Esophagus squamous epithelium (tissue), 5 donors: ENCODE measurements at regions not wholly inside any gene's neighbourhood (a gene's known extent, or its start where the extent isn't known, plus 50 kb on each side); places are given as distances from the start of the nearest gene placed in this dataset.

ENCODE experiments used
- DNase-seq: peaks from one replicate; lab custom pipeline; 2025; lab: John Stamatoyannopoulos, UW
- H3K27ac ChIP-seq, 4 donors: fragments of 200-600 bp; sonication (generic); one replicate each; pipeline ENCODE4 v1.5.1; 2016 to 2019; ENCODE audit warnings: mild to moderate bottlenecking in 1 of 4
- H3K27me3 ChIP-seq, 4 donors: fragments of 200-600 bp; sonication (generic); 1 replicate in 3 of 4; 2 replicates in 1 of 4; pipeline versions ENCODE4 v1.5.1 to v1.6.0; 2017 to 2021; ENCODE audit warnings: antibody characterized with exemption in 1 of 4
- H3K36me3 ChIP-seq, 3 donors: fragments of 200-600 bp; sonication (generic); one replicate each; pipeline ENCODE4 v1.5.1; 2016 to 2019
- H3K4me1 ChIP-seq, 3 donors: fragments of 200-600 bp; sonication (generic); one replicate each; pipeline ENCODE4 v1.5.1; 2017 to 2019
- H3K4me3 ChIP-seq, 4 donors: fragments of 200-600 bp; sonication (generic); 1 replicate in 3 of 4; 2 replicates in 1 of 4; pipeline ENCODE4 v1.5.1; 2016 to 2019; ENCODE audit warnings: mild to moderate bottlenecking in 2 of 4, moderate library complexity in 1 of 4
- H3K9me3 ChIP-seq, 3 donors: fragments of 200-600 bp; sonication (generic); one replicate each; pipeline ENCODE4 v1.5.1; 2016 to 2019
- POLR2A ChIP-seq, 4 donors: fragments of 450-650 bp; IDR thresholded peaks; one replicate each; pipeline ENCODE4 v1.6.1; 2017; ENCODE audit warnings: antibody characterized with exemption in 4 of 4, mild to moderate bottlenecking in 4 of 4, moderate library complexity in 3 of 4
- WGBS, 2 donors: methylation state at CpG; one replicate each; pipeline ENCODE4 v1.1.5; 2018; 5-methylcytosine and 5-hydroxymethylcytosine counted together
- intact Hi-C: fragments of 100-400 bp; cut with DNase I; formaldehyde crosslinking; loops from one replicate; pipeline ENCODE4 v1.15.0; 2022
- TF ChIP-seq, protein P1 (sequence below), 6 experiments: fragments of 450-650 bp in 4 of 6; fragments of 200-600 bp in 2 of 6; sonication (generic) in 2 of 6; IDR thresholded peaks; one replicate each; pipeline ENCODE4 v1.5.1; 2016 to 2019; ENCODE audit warnings: antibody characterized with exemption in 6 of 6, mild to moderate bottlenecking in 4 of 6, moderate library complexity in 4 of 6
- donor health status: DM: yes; HTN: yes; CAD: no.

DNA sequence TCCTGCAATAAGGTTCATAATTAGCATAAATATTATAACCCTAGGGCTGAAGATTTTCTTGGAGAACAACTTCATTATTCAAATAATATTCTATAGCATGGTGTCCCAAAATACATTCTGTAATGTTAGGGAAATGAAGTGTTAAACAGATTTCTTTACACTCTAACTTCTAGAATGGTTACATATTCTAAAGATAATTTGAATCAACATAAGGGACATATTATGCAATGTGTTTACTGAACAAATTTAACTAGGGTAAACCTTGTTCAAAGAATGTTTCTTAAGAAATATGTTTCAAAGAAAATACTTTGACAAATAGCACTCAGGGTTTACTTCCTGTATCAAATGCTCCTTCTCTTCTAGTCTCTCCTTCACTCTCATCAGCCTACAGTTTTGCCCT lies 281.6 kb downstream of the SLC6A15 start:
- no peak for DNase-seq
- H3K4me1 ChIP-seq, result no peaks in the 10 kb centered on the region
- no peaks in the 10 kb centered on the region for H3K9me3 ChIP-seq
- TF ChIP-seq POLR2A (IDR thresholded peaks at IDR 0.05), result no peak
- TF ChIP-seq, protein P1, sequence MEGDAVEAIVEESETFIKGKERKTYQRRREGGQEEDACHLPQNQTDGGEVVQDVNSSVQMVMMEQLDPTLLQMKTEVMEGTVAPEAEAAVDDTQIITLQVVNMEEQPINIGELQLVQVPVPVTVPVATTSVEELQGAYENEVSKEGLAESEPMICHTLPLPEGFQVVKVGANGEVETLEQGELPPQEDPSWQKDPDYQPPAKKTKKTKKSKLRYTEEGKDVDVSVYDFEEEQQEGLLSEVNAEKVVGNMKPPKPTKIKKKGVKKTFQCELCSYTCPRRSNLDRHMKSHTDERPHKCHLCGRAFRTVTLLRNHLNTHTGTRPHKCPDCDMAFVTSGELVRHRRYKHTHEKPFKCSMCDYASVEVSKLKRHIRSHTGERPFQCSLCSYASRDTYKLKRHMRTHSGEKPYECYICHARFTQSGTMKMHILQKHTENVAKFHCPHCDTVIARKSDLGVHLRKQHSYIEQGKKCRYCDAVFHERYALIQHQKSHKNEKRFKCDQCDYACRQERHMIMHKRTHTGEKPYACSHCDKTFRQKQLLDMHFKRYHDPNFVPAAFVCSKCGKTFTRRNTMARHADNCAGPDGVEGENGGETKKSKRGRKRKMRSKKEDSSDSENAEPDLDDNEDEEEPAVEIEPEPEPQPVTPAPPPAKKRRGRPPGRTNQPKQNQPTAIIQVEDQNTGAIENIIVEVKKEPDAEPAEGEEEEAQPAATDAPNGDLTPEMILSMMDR (IDR thresholded peaks at IDR 0.05), result no peak
- no peaks in the 10 kb centered on the region for H3K27me3 ChIP-seq
- H3K36me3 ChIP-seq, result no peaks in the 10 kb centered on the region
- intact Hi-C loops, result no loop called here
- H3K4me3 ChIP-seq, result no peak overlapping the region
- no peak overlapping the region for H3K27ac ChIP-seq

DNA sequence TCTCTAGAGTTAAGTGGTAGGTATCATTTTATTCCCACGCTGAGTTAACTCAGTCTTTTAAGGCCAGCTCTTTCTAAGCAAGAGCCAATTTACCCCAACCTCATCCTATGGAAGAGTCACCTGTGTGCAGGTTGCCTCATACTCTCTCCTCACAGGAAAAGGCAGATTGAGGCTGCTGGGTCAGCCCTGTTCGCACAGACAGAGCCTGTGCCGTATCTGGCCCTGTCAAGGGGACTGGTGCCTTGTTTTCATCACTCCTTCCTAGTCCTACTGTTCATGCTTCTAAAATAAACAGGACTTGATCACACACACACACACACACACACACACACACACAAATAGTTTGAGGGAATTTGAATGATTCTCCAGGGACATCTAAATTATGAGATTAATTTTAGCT lies 285.0 kb downstream of the SLC6A15 start:
- Histone ChIP-seq H3K36me3 (no peaks in the 10 kb centered on the region), H3K4me3 (no peak overlapping the region), H3K4me1 (no peaks in the 10 kb centered on the region), H3K27me3 (no peaks in the 10 kb centered on the region), H3K9me3 (no peaks in the 10 kb centered on the region), H3K27ac (no peak overlapping the region)
- TF ChIP-seq, protein P1 (IDR thresholded peaks at IDR 0.05), result no peak
- TF ChIP-seq POLR2A (IDR thresholded peaks at IDR 0.05), result no peak
- no peak for DNase-seq
- WGBS, 2 donors, result 82 to 86% methylated on average over 3 of the region's 3 CpGs
- intact Hi-C loops, result no loop called here

DNA sequence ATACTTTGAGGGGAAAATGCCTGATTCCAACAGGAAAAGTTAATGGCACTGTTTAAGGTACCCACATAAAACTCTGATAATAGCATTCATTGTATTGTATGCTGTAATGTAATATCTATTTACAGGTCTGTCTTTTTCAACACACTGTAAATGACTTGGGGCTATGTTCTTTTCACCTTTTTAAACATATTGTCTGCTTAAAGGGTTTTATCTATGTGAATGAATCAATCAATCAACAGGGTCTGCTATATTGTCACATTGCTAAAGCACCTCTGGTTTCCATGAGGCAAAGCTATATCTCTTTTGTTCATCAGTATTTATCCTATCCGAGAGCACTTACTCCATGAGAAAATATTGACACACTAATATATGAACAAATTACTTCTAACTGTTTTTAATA lies 288.0 kb downstream of the SLC6A15 start:
- Histone ChIP-seq H3K27ac (no peak overlapping the region), H3K4me1 (no peaks in the 10 kb centered on the region), H3K27me3 (no peaks in the 10 kb centered on the region), H3K4me3 (no peak overlapping the region), H3K9me3 (no peaks in the 10 kb centered on the region), H3K36me3 (no peaks in the 10 kb centered on the region)
- 79 to 92% methylated on average over 1 of the region's 1 CpG for WGBS, 2 donors
- TF ChIP-seq, protein P1 (IDR thresholded peaks at IDR 0.05), result no peak
- no peak for TF ChIP-seq POLR2A (IDR thresholded peaks at IDR 0.05)
- intact Hi-C loops, result no loop called here
- no peak for DNase-seq

DNA sequence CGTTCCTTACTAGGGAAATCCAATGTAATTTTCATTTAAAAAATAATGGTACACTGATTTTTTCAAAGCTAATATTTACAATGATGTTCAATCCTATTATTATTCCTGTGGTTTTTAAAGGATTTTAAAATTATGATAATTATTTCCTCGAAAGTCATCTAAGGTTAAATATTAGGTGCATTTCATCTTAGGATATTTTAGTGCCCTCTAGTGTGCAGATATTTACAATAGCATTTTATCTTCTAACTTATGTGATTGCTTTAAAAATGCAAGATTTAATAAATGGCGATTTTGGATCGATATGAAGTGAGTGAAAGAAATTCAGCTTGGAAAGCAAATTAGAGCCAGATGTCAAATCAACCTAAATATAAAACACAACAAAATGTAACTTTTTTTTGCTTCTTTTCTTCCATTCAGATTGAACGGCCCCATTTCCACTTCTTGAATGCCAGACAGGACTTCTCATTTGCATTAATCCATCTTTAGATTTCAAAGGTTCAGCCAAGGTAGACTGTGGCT lies 293.5 kb downstream of the SLC6A15 start:
- Histone ChIP-seq H3K4me3 (no peak overlapping the region), H3K4me1 (no peaks in the 10 kb centered on the region), H3K27ac (no peak overlapping the region), H3K9me3 (no peaks in the 10 kb centered on the region), H3K36me3 (no peaks in the 10 kb centered on the region), H3K27me3 (no peaks in the 10 kb centered on the region)
- WGBS, 2 donors, result 59 to 65% methylated on average over 5 of the region's 5 CpGs
- no peak for DNase-seq
- intact Hi-C loops, result no loop called here
- TF ChIP-seq, protein P1 (IDR thresholded peaks at IDR 0.05), result peak in 1 of 6 experiments; percentile 13
- no peak for TF ChIP-seq POLR2A (IDR thresholded peaks at IDR 0.05)

DNA sequence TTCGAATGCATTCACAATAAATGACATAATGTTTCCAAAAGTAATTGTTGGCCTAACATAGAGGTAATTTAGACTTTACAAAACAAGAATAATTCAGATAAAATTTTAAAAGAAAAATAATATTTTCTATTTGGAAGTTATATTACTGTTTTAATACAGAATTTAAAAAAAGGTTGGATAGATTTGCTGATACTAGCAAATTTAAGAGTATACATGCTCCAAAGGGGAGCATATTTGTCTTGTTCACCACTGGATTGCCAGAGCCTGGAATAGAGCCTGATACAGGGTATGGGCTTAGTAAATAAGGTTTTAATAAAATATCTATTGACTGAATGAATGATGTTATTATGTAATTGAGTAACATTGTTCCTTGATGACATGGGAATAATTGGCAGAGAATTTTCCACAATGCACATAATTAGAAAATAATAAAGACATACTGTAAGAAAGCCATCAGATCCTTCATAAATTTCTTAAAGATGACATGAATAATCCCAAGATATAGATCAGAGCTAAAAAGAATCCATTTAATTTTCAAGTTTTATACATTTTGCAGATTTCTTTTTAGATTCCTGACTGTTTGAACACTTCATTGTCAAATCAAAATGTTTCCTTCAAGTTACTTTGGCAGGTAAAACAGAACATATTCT lies 305.3 kb downstream of the SLC6A15 start:
- no peaks in the 10 kb centered on the region for H3K36me3 ChIP-seq
- no peak for DNase-seq
- no peak overlapping the region for H3K27ac ChIP-seq
- H3K27me3 ChIP-seq, result no peaks in the 10 kb centered on the region
- intact Hi-C loops, result no loop called here
- TF ChIP-seq POLR2A (IDR thresholded peaks at IDR 0.05), result no peak
- TF ChIP-seq, protein P1 (IDR thresholded peaks at IDR 0.05), result no peak
- H3K4me1 ChIP-seq, result no peaks in the 10 kb centered on the region
- no peaks in the 10 kb centered on the region for H3K9me3 ChIP-seq
- WGBS, 2 donors, result 57 to 70% methylated on average over 1 of the region's 1 CpG
- no peak overlapping the region for H3K4me3 ChIP-seq
